Upper lobe of left lung (tissue), 4 donors: ENCODE measurements at regions not wholly inside any gene's neighbourhood (a gene's known extent, or its start where the extent isn't known, plus 50 kb on each side); places are given as distances from the start of the nearest gene placed in this dataset.

Experiments used
- CTCF ChIP-seq, 6 experiments: fragments of 450-650 bp in 4 of 6; fragments of 200-600 bp in 2 of 6; sonication (generic) in 2 of 6; IDR thresholded peaks; one replicate each; pipeline ENCODE4 v1.5.1; 2016 to 2019; ENCODE audit warnings: antibody characterized with exemption in 6 of 6
- POLR2A ChIP-seq, 4 donors: fragments of 450-650 bp; IDR thresholded peaks; one replicate each; pipeline ENCODE4 v1.5.1; 2016 to 2017; ENCODE audit warnings: antibody characterized with exemption in 4 of 4, mild to moderate bottlenecking in 2 of 4
- POLR2AphosphoS5 ChIP-seq, 2 donors: sonication (generic); formaldehyde crosslinking; IDR thresholded peaks; one replicate each; pipeline ENCODE4 v1.5.1; 2017; ENCODE audit warnings: antibody characterized with exemption in 2 of 2

- TF ChIP-seq CTCF (IDR thresholded peaks at IDR 0.05) = no peak
- TF ChIP-seq POLR2AphosphoS5 (IDR thresholded peaks at IDR 0.05) = no peak
- TF ChIP-seq POLR2A (IDR thresholded peaks at IDR 0.05) = no peak
Measured at GRCh38 chr4:154033921-154034320, 245.0 kb upstream of the SFRP2 start.
